ENCODE measurements at regions not wholly inside any gene's neighbourhood (a gene's known extent, or its start where the extent isn't known, plus 50 kb on each side); places are given as distances from the start of the nearest gene placed in this dataset.

GRCh38 chr7:17183630-17184328, 114.7 kb upstream of the AHR start:
- no peak for DNase-seq

GRCh38 chr7:17184805-17185689, 113.4 kb upstream of the AHR start:
- DNase-seq: no peak

- DNase-seq: no peak
These were observed 112.8 kb upstream of the AHR start for GRCh38 chr7:17185690-17186070.

GRCh38 chr7:17186745-17187530, 111.5 kb upstream of the AHR start:
- no peak for DNase-seq

- DNase-seq: no peak
These were observed 103.8 kb upstream of the AHR start for GRCh38 chr7:17194656-17195055.

- DNase-seq: no peak
These were observed 102.9 kb upstream of the AHR start for GRCh38 chr7:17195576-17195975.

- DNase-seq: no peak
These were observed 92.5 kb upstream of the AHR start for GRCh38 chr7:17205910-17206309.

- no peak for DNase-seq
These were observed 92.0 kb upstream of the AHR start for GRCh38 chr7:17206349-17206905.

- DNase-seq: no peak
These were observed 91.2 kb upstream of the AHR start for GRCh38 chr7:17207220-17207619.

GRCh38 chr7:17209101-17209500, 89.4 kb upstream of the AHR start:
- DNase-seq: no peak

- DNase-seq: no peak
These were observed 87.1 kb upstream of the AHR start for GRCh38 chr7:17211307-17211836.

GRCh38 chr7:17212188-17212587, 86.3 kb upstream of the AHR start:
- no peak for DNase-seq

GRCh38 chr7:17227766-17228490, 70.5 kb upstream of the AHR start:
- DNase-seq: no peak

- DNase-seq: no peak
These were observed 69.2 kb upstream of the AHR start for GRCh38 chr7:17229228-17229627.

- DNase-seq: no peak
These were observed 68.2 kb upstream of the AHR start for GRCh38 chr7:17230099-17230807.

GRCh38 chr7:17233603-17234002, 64.8 kb upstream of the AHR start:
- no peak for DNase-seq

- DNase-seq: peak; percentile 14 to 37
These were observed 64.4 kb upstream of the AHR start for GRCh38 chr7:17234030-17234397.

GRCh38 chr7:17234398-17235031, 63.9 kb upstream of the AHR start:
- DNase-seq: peak; percentile 37 to 64

- no peak for DNase-seq
These were observed 62.3 kb upstream of the AHR start for GRCh38 chr7:17236171-17236570.

- DNase-seq: no peak
These were observed 61.8 kb upstream of the AHR start for GRCh38 chr7:17236603-17237002.

GRCh38 chr7:17239046-17239445, 59.4 kb upstream of the AHR start:
- no peak for DNase-seq

All from stimulated activated CD4-positive, alpha-beta T cell treated with anti-CD3 and anti-CD28 coated beads, Interleukin-2, amount 100 ng/mL, for 24 hours (primary cell).